NCI-H2171 treated with DMSO at 0.1 percent for 48 hours (cell line): ENCODE measurements at regions not wholly inside any gene's neighbourhood (a gene's known extent, or its start where the extent isn't known, plus 50 kb on each side); places are given as distances from the start of the nearest gene placed in this dataset.

Experiments used
- DNase-seq: peaks from one replicate; lab custom pipeline; 2025; lab: John Stamatoyannopoulos, UW

- no peak for DNase-seq
These were observed 115.2 kb upstream of the ITGA4 start for GRCh38 chr2:181341855-181342600.

GRCh38 chr2:181348107-181348837, 108.9 kb upstream of the ITGA4 start:
- no peak for DNase-seq

GRCh38 chr2:181352158-181352557, 105.0 kb upstream of the ITGA4 start:
- no peak for DNase-seq

- DNase-seq, result no peak
These were observed 102.6 kb upstream of the ITGA4 start for GRCh38 chr2:181354626-181355025.

GRCh38 chr2:181356526-181357130, 100.6 kb upstream of the ITGA4 start:
- no peak for DNase-seq

GRCh38 chr2:181357979-181358378, 99.2 kb upstream of the ITGA4 start:
- DNase-seq, result no peak

GRCh38 chr2:181362561-181362960, 94.6 kb upstream of the ITGA4 start:
- DNase-seq, result no peak

GRCh38 chr2:181363164-181363563, 94.0 kb upstream of the ITGA4 start:
- DNase-seq, result no peak

GRCh38 chr2:181364492-181365170, 92.6 kb upstream of the ITGA4 start:
- no peak for DNase-seq

GRCh38 chr2:181366675-181367175, 90.5 kb upstream of the ITGA4 start:
- no peak for DNase-seq

- DNase-seq, result no peak
These were observed 89.8 kb upstream of the ITGA4 start for GRCh38 chr2:181367411-181367810.

GRCh38 chr2:181367906-181368435, 89.2 kb upstream of the ITGA4 start:
- no peak for DNase-seq

- DNase-seq, result no peak
These were observed 87.1 kb upstream of the ITGA4 start for GRCh38 chr2:181370126-181370525.

GRCh38 chr2:181371195-181371594, 86.0 kb upstream of the ITGA4 start:
- DNase-seq, result no peak

- peak; percentile 19 for DNase-seq
These were observed 85.2 kb upstream of the ITGA4 start for GRCh38 chr2:181371782-181372645.

- no peak for DNase-seq
These were observed 84.5 kb upstream of the ITGA4 start for GRCh38 chr2:181372646-181373040.

GRCh38 chr2:181374781-181375675, 82.2 kb upstream of the ITGA4 start:
- no peak for DNase-seq

GRCh38 chr2:181376442-181376841, 80.7 kb upstream of the ITGA4 start:
- DNase-seq, result no peak

GRCh38 chr2:181376999-181377398, 80.2 kb upstream of the ITGA4 start:
- no peak for DNase-seq

GRCh38 chr2:181378491-181378890, 78.7 kb upstream of the ITGA4 start:
- DNase-seq, result no peak
